ENCODE measurements at regions not wholly inside any gene's neighbourhood (a gene's known extent, or its start where the extent isn't known, plus 50 kb on each side); places are given as distances from the start of the nearest gene placed in this dataset.

GRCh38 chr11:81941998-81942397 lies 791.7 kb downstream of the FAM181B start:
- no peaks in the 10 kb centered on the region for H3K9me3 ChIP-seq (ENCODE audit: control insufficient read depth in 4 of 4, insufficient read depth in 3 of 4, low read length in 3 of 4)
- no peak for TF ChIP-seq CTCF (IDR thresholded peaks at IDR 0.05; ENCODE audit: control extremely low read depth, extremely low read depth)

GRCh38 chr11:81932303-81932702 lies 801.4 kb downstream of the FAM181B start:
- ATAC-seq (ENCODE audit: insufficient read depth, low FRiP score): no peak
- no peak overlapping the region for H3K9ac ChIP-seq (ENCODE audit: insufficient read depth in 1 of 2, low read length in 2 of 2)
- peaks cover 0 to 3% (median 0%) of the 10 kb centered on the region in 4 donors for H3K9me3 ChIP-seq (ENCODE audit: control insufficient read depth in 4 of 4, insufficient read depth in 3 of 4, low read length in 3 of 4)
- no peaks in the 10 kb centered on the region for H3K4me1 ChIP-seq (ENCODE audit: control insufficient read depth in 5 of 5, insufficient read depth in 5 of 5, low read length in 5 of 5)
- no peaks in the 10 kb centered on the region for H3K27me3 ChIP-seq (ENCODE audit: control insufficient read depth in 3 of 3, insufficient read depth in 3 of 3, low read length in 2 of 3)
- no peak overlapping the region for H3K27ac ChIP-seq (ENCODE audit: low read depth in 1 of 2, low read length in 1 of 2)
- H3K36me3 ChIP-seq (ENCODE audit: control insufficient read depth in 4 of 4, insufficient read depth in 4 of 4, low read length in 4 of 4): no peaks in the 10 kb centered on the region
- WGBS, 2 donors: 89 to 92% methylated on average over 2 of the region's 2 CpGs
- TF ChIP-seq CTCF (IDR thresholded peaks at IDR 0.05; ENCODE audit: control extremely low read depth, extremely low read depth): no peak
- no peak for DNase-seq
- no peak overlapping the region for H3K4me3 ChIP-seq

More at GRCh38 chr11:81941998-81942397, 791.7 kb downstream of the FAM181B start:
- DNase-seq (no peak), ATAC-seq (ENCODE audit: insufficient read depth, low FRiP score) (no peak)
- Histone ChIP-seq H3K27ac (ENCODE audit: low read depth in 1 of 2, low read length in 1 of 2) (no peak overlapping the region), H3K27me3 (ENCODE audit: control insufficient read depth in 3 of 3, insufficient read depth in 3 of 3, low read length in 2 of 3) (no peaks in the 10 kb centered on the region), H3K4me3 (no peak overlapping the region), H3K9ac (ENCODE audit: insufficient read depth in 1 of 2, low read length in 2 of 2) (no peak overlapping the region), H3K36me3 (ENCODE audit: control insufficient read depth in 4 of 4, insufficient read depth in 4 of 4, low read length in 4 of 4) (no peaks in the 10 kb centered on the region), H3K4me1 (ENCODE audit: control insufficient read depth in 5 of 5, insufficient read depth in 5 of 5, low read length in 5 of 5) (no peaks in the 10 kb centered on the region)
- WGBS, 2 donors: 48 to 62% methylated on average over 2 of the region's 2 CpGs

- Histone ChIP-seq H3K9me3 (ENCODE audit: control insufficient read depth in 4 of 4, insufficient read depth in 3 of 4, low read length in 3 of 4) (no peaks in the 10 kb centered on the region), H3K4me3 (no peak overlapping the region), H3K27ac (ENCODE audit: low read depth in 1 of 2, low read length in 1 of 2) (no peak overlapping the region), H3K36me3 (ENCODE audit: control insufficient read depth in 4 of 4, insufficient read depth in 4 of 4, low read length in 4 of 4) (no peaks in the 10 kb centered on the region), H3K9ac (ENCODE audit: insufficient read depth in 1 of 2, low read length in 2 of 2) (no peak overlapping the region), H3K27me3 (ENCODE audit: control insufficient read depth in 3 of 3, insufficient read depth in 3 of 3, low read length in 2 of 3) (no peaks in the 10 kb centered on the region), H3K4me1 (ENCODE audit: control insufficient read depth in 5 of 5, insufficient read depth in 5 of 5, low read length in 5 of 5) (no peaks in the 10 kb centered on the region)
- no peak for DNase-seq
- no peak for ATAC-seq (ENCODE audit: insufficient read depth, low FRiP score)
- TF ChIP-seq CTCF (IDR thresholded peaks at IDR 0.05; ENCODE audit: control extremely low read depth, extremely low read depth): no peak
Observed at GRCh38 chr11:81920205-81920604, 813.5 kb downstream of the FAM181B start.

GRCh38 chr11:81916451-81916850 lies 817.2 kb downstream of the FAM181B start:
- no peaks in the 10 kb centered on the region for H3K36me3 ChIP-seq (ENCODE audit: control insufficient read depth in 4 of 4, insufficient read depth in 4 of 4, low read length in 4 of 4)
- DNase-seq: no peak
- H3K27me3 ChIP-seq (ENCODE audit: control insufficient read depth in 3 of 3, insufficient read depth in 3 of 3, low read length in 2 of 3): no peaks in the 10 kb centered on the region
- H3K27ac ChIP-seq (ENCODE audit: low read depth in 1 of 2, low read length in 1 of 2): no peak overlapping the region
- WGBS, 2 donors: 65 to 74% methylated on average over 1 of the region's 1 CpG
- no peak for ATAC-seq (ENCODE audit: insufficient read depth, low FRiP score)
- H3K9me3 ChIP-seq (ENCODE audit: control insufficient read depth in 4 of 4, insufficient read depth in 3 of 4, low read length in 3 of 4): no peaks in the 10 kb centered on the region
- TF ChIP-seq CTCF (IDR thresholded peaks at IDR 0.05; ENCODE audit: control extremely low read depth, extremely low read depth): no peak
- no peak overlapping the region for H3K9ac ChIP-seq (ENCODE audit: insufficient read depth in 1 of 2, low read length in 2 of 2)
- no peak overlapping the region for H3K4me3 ChIP-seq
- no peaks in the 10 kb centered on the region for H3K4me1 ChIP-seq (ENCODE audit: control insufficient read depth in 5 of 5, insufficient read depth in 5 of 5, low read length in 5 of 5)

Data from lung (tissue), 11 donors.